ENCODE measurements at regions not wholly inside any gene's neighbourhood (a gene's known extent, or its start where the extent isn't known, plus 50 kb on each side); places are given as distances from the start of the nearest gene placed in this dataset.

DNA sequence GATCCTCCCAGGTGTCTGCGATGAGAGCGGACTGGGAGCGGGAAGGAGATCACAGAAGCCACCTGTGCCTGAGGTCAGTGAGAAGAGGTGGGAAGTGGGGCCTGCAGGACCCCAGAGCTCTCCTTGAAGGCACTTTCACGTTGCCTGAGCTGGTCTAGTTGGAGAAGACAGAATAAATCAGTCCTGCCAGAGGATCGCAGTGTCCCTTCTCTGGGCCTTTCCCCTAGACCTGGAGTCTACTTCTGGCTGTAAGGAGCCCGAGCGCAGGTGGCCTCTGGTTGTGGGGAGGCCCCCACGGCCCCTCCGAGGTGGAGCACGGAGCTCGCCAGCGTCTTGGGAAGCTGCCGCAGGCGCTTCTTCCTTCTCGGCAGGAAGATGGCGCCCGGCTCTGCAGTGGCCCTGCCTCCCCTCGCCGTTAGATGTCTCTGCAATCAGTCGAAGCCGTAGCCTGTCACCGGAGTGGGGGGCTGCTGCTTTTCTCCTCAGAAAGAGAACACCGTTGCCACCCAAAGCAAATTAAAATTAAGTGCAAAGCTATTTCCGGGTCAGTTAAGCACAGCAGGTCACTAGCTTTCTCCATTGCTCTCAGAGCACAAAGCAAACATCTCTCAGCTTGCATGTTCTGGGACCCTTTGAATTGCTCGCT is 212.0 kb upstream of the MYT1L start:
- no peak for DNase-seq (ENCODE audit: low read depth in 2 of 2)

DNA sequence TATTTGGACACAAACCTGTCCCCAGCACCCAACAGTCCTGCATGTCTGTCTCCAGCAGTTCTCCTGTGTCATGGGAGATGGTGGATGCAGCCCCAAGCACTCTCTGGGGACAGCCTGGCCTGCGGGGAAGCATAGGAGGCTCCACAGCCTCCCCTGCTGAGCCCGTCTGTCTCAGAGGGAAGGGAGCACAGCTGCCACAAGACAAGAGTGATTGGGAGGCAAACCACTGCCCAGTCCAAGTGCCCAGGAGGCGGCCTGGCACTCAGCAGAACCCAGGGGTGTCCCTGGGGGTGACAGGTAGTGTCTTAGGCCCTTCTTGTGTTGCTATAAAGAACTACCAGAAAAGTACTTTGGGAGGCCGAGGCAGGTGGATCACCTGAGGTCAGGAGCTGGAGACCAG is 211.2 kb upstream of the MYT1L start:
- DNase-seq (ENCODE audit: low read depth in 2 of 2) = no peak

DNA sequence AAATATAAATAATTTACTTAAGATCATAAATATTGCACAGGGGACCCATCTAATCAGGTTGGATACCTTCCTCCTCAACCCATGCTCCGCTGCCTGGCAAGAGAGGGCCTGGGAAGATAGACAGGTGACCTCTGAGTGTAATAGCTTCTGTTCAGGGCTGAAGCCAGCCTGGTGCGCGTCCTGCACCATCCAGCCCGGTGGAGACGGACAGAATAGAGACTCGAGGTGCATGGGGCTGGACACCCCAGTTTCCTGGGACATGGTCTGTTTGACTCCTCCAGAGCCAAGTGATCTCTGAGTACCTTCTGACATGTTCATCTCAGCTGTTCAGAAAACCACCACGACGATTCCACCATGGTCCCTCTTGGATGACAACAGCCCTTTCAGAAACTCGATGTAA is 209.3 kb upstream of the MYT1L start:
- DNase-seq (ENCODE audit: low read depth in 2 of 2) = no peak

GRCh38 chr2:2536416-2537056 is 205.5 kb upstream of the MYT1L start:
- no peak for DNase-seq (ENCODE audit: low read depth in 2 of 2)

GRCh38 chr2:2530334-2530733 is 199.3 kb upstream of the MYT1L start:
- DNase-seq (ENCODE audit: low read depth in 2 of 2) = no peak

DNA sequence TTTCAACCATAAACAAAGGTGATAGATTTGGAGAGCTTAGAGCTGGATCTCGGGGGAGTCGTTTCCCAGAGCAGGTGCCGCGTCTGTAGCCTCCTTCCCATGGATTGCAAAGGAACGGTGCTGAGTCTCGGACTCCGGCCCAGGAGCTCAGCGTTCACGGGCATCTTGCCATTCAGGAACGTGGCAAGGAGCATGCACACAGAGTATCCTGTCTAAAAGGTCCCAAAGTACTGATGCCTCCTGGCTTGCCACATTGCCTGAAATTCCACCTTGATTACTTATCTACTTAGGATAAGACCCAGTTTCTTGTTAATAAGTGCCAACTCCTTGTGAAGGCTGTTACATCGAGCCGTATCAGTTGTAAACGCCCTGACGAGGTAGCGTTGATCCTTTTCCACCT is 197.8 kb upstream of the MYT1L start:
- DNase-seq (ENCODE audit: low read depth in 2 of 2) = no peak

- DNase-seq (ENCODE audit: low read depth in 2 of 2) = no peak
Observed at GRCh38 chr2:2527148-2527547, 196.1 kb upstream of the MYT1L start.

- DNase-seq (ENCODE audit: low read depth in 2 of 2) = no peak
Observed at GRCh38 chr2:2524348-2524941, 193.4 kb upstream of the MYT1L start.

GRCh38 chr2:2523461-2524347 is 192.6 kb upstream of the MYT1L start:
- no peak for DNase-seq (ENCODE audit: low read depth in 2 of 2)

DNA sequence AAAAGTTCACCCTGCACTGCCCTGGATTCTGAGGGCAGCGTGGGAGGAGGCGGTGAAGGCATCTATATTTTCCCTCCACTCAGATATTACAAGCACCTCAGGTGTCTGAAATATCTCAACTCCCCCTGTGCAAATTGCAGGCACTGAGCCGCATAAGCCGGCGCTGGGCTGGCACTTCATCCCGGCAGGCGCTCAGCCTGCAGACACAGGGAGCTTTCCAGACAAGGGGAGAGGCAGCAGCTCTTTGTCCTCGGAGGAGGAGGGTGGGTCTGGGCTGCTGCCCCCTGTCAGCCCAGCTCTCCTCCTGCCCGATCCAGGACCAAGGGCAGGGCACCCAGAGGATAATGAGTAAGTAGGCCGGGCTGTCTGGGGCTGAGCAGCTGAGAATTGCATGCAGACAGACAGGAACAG is 189.3 kb upstream of the MYT1L start:
- DNase-seq (ENCODE audit: low read depth in 2 of 2) = no peak

DNA sequence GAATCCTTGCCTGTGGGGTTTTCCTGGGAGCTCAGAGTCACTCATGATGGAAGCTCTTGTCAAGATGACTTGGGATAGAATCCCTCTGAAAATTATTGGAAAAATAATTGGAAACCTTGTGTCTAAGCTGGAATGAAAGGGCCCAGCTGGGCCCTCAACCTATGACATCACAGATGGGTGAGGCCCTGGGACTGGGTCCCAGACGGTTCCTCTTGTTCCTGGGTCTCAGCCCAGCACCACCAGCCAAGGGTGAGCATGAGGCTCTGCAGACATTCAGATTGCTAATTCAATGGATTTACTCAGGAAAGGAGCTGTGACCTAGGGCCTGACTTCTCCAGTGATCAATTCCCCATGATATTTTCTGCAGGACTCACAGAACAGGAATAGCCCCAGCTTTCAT is 188.3 kb upstream of the MYT1L start:
- DNase-seq (ENCODE audit: low read depth in 2 of 2) = no peak

DNA sequence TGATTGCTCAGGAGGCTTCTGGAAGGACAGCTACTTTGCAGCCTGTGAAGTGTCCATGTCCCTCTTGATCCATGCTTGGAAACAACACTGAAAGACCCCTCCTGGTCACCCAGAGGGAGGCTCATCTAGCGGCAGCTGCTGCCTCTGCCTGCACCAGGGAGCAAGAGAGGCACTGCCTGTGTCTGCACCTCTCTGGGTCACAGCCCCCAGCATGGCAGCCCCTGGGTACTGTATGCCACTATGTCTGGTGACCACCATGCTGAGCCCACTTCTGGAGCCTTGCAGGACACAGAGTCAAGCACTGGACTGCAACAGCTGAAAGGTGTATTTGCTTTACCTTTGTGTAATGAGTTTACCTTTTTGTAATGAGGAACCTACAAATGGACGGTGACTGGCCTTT is 186.3 kb upstream of the MYT1L start:
- no peak for DNase-seq (ENCODE audit: low read depth in 2 of 2)

DNA sequence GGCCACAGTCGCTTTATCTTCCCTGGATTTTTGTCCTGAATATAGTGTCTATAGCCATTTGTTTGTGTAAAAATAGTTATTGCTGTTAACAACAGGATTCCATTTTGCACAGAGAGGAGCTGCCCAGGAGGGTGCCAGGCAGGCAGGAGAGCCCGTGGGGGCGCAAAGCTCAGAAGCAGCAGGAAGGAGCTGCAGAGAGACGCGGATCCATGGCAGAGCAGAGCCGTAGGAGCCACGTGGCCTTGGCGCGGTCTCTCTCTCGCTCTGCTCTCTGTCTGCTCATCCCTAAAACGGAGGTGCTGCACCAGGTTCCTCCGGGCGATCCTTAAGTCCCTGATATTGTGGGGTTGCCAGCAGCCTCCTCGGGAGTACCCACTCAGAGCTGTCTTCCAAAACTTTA is 185.3 kb upstream of the MYT1L start:
- no peak for DNase-seq (ENCODE audit: low read depth in 2 of 2)

GRCh38 chr2:2512931-2513330 is 181.9 kb upstream of the MYT1L start:
- DNase-seq (ENCODE audit: low read depth in 2 of 2) = no peak

GRCh38 chr2:2507417-2507997 is 176.4 kb upstream of the MYT1L start:
- no peak for DNase-seq (ENCODE audit: low read depth in 2 of 2)

DNA sequence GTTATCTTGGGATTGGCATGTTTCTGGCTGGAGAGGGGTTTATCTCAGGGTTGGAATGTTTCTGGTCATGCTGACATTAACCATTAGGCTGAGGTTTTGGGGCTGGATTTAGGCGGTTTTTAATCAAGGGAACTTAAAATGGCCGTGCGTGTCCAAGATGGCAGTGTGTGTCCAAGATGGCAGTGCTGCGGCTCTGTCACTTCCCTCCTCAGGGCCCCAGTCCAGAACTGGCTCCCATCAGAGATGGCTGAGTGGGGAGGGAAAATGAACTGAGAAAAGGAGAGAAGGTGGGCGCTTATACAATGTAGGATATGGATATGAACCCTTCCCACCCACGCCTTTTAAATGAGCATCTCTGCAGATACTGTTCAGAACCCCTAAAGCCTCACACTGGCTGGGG is 175.5 kb upstream of the MYT1L start:
- DNase-seq (ENCODE audit: low read depth in 2 of 2) = no peak

DNA sequence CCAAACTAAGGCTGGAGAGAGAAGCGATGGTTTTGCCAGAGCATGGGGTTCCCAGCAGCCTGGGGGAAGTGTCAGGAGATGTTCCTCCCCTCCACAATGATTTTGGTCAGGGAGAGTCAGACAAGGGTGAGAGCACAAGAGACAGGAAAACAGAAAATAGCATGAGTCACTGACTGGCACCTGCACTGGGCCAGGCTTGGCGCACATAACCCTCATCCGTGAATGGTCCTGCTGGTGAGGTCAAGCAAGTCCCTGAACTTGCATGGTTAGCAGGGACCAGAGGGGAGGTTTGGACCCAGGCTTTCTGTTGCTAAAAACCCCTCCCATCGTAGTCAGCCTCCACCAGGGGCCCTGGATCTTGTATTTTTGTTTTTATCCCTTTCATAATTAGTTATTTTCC is 174.5 kb upstream of the MYT1L start:
- no peak for DNase-seq (ENCODE audit: low read depth in 2 of 2)

- DNase-seq (ENCODE audit: low read depth in 2 of 2) = no peak
Observed at GRCh38 chr2:2503864-2504418, 172.9 kb upstream of the MYT1L start.

DNA sequence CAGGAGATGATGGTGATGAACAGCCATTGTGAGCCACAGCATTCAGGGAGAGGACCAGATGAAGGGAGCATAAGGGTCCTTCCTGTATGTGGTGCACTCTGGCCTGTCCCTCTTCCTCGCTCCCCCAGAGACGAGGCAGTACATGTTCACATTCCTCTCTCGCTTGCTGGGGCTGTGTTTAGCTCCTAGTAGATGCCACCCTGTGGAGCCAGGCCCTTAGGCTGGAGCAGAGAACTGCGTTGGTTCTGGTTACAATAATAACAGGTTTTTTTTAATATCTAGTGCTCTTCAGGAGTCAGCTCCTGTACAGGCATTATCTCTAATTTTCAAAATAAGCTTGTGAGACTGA is 171.1 kb upstream of the MYT1L start:
- DNase-seq (ENCODE audit: low read depth in 2 of 2) = no peak

DNA sequence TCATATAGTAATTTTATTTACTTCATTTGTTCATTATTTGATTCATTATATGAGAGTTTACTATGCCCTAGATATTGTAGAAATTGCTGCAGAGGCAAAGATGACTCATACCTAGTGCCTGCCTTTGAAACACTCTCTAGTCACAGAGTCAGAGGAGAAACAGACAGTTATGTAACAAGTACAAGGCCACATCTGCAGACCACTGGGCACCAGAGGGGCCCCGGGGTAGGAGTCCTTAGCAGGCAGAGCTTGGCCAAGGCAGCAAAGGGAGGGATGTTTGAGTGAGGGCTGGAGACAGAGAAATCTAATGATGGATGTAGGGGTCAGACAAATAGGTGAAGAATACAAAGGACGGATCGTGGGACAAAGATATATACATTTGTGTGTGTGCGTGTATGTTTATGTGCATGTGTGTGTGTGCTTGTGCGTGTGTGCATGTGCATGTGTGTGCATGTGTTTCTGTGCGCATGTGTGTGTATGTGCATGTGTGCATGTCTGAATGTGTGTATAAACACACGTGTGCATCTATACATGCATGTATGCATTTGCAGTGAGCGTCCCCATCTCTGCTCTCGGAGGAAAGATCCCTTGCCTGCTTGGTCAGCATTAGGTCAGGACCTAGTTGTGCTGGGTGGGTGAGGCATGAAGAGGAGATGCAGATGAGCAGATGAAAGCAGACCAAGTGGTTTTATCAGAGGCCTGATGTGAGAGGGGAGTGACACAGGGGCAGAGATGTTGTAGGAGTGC is 170.6 kb upstream of the MYT1L start:
- no peak for DNase-seq (ENCODE audit: low read depth in 2 of 2)

DNA sequence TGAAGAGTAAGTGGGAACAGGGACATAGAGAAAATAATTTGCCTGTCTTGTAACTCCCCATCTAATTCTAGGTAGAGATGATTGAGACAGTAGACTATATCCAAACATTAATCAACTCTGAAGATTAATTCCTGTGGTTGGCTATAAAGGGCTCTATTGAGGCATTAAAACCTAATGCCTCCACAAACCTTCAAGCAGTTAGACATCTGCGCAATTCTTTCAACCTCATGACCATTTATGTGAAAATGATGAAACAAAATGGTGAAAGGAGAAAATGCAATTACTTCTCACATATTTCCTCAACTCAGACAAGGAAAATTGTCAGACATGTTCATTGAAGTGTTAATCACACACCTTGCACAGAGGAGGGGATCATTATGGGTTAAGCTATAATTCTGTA is 164.5 kb upstream of the MYT1L start:
- DNase-seq (ENCODE audit: low read depth in 2 of 2) = no peak
